Parathyroid adenoma (tissue), 2 donors: ENCODE measurements at regions not wholly inside any gene's neighbourhood (a gene's known extent, or its start where the extent isn't known, plus 50 kb on each side); places are given as distances from the start of the nearest gene placed in this dataset.
"Not testable (repeated sequence)": the region's sequence is repeated elsewhere in the genome, so short reads cannot be mapped to it uniquely, and the experiment has no call there.

Experiments used
- H2AFZ ChIP-seq: fragments of 300-600 bp; sonication (generic); one replicate; pipeline ENCODE4 v1.7.0; 2017; ENCODE audit warnings: antibody characterized with exemption, mild to moderate bottlenecking
- H3K27ac ChIP-seq: fragments of 300-600 bp; sonication (generic); one replicate; pipeline ENCODE4 v1.7.0; 2017
- H3K27me3 ChIP-seq: fragments of 300-600 bp; sonication (generic); one replicate; pipeline ENCODE4 v1.7.0; 2017; ENCODE audit warnings: low read length; ENCODE audit not compliant: control insufficient read depth, insufficient read depth
- H3K36me3 ChIP-seq: fragments of 300-600 bp; sonication (generic); one replicate; pipeline ENCODE4 v1.7.0; 2017; ENCODE audit warnings: low read length; ENCODE audit not compliant: control insufficient read depth, insufficient read depth
- H3K4me1 ChIP-seq: fragments of 300-600 bp; sonication (generic); one replicate; pipeline ENCODE4 v1.7.0; 2017; ENCODE audit warnings: control low read depth
- H3K4me2 ChIP-seq: fragments of 300-600 bp; sonication (generic); one replicate; pipeline ENCODE4 v1.7.0; 2017; ENCODE audit warnings: low read length
- H3K4me3 ChIP-seq: fragments of 300-600 bp; sonication (generic); one replicate; pipeline ENCODE4 v1.7.0; 2017; ENCODE audit warnings: low read depth, low read length
- H3K79me2 ChIP-seq: fragments of 300-600 bp; sonication (generic); one replicate; pipeline ENCODE4 v1.7.0; 2017; ENCODE audit warnings: control low read depth
- H3K9ac ChIP-seq: fragments of 300-600 bp; sonication (generic); one replicate; pipeline ENCODE4 v1.7.0; 2017; ENCODE audit warnings: mild to moderate bottlenecking
- H3K9me3 ChIP-seq: fragments of 300-600 bp; sonication (generic); one replicate; pipeline ENCODE4 v1.7.0; 2017; ENCODE audit warnings: low read length; ENCODE audit not compliant: control insufficient read depth
- TF ChIP-seq, protein P1 (sequence below): fragments of 300-600 bp; sonication (generic); IDR thresholded peaks from one replicate; pipeline ENCODE4 v1.7.0; 2017; ENCODE audit warnings: antibody characterized with exemption, mild to moderate bottlenecking
- donor health status: primary hyperparathyroidism.

DNA sequence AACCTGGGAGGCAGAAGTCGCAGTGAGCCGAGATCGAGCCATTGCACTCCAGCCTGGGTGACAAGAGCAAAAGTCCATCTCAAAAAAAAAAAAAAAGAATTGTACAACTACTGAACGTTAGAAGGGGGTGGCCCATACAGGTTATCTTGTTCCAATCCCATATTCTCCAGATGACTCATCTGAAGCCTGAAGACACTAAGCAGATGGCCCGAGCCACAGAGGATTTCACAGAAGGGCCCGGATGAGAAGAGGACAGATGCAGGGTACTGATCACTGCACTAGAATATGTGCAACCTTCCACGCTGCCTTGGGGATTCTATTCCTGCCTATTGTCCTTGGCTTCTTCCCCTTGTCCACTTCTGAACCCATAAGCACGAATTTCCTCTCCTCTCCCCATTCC lies 70.9 kb upstream of the UBASH3B start:
- H3K4me2 ChIP-seq: no peak overlapping the region
- H3K9ac ChIP-seq: no peak overlapping the region
- no peaks in the 10 kb centered on the region for H3K9me3 ChIP-seq
- H3K4me1 ChIP-seq: no peaks in the 10 kb centered on the region
- TF ChIP-seq, protein P1, sequence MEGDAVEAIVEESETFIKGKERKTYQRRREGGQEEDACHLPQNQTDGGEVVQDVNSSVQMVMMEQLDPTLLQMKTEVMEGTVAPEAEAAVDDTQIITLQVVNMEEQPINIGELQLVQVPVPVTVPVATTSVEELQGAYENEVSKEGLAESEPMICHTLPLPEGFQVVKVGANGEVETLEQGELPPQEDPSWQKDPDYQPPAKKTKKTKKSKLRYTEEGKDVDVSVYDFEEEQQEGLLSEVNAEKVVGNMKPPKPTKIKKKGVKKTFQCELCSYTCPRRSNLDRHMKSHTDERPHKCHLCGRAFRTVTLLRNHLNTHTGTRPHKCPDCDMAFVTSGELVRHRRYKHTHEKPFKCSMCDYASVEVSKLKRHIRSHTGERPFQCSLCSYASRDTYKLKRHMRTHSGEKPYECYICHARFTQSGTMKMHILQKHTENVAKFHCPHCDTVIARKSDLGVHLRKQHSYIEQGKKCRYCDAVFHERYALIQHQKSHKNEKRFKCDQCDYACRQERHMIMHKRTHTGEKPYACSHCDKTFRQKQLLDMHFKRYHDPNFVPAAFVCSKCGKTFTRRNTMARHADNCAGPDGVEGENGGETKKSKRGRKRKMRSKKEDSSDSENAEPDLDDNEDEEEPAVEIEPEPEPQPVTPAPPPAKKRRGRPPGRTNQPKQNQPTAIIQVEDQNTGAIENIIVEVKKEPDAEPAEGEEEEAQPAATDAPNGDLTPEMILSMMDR: no peak
- H3K27ac ChIP-seq: no peak overlapping the region
- H3K36me3 ChIP-seq: no peaks in the 10 kb centered on the region
- no peak overlapping the region for H2AFZ ChIP-seq
- no peaks in the 10 kb centered on the region for H3K27me3 ChIP-seq
- H3K4me3 ChIP-seq: no peak overlapping the region
- no peaks in the 10 kb centered on the region for H3K79me2 ChIP-seq

DNA sequence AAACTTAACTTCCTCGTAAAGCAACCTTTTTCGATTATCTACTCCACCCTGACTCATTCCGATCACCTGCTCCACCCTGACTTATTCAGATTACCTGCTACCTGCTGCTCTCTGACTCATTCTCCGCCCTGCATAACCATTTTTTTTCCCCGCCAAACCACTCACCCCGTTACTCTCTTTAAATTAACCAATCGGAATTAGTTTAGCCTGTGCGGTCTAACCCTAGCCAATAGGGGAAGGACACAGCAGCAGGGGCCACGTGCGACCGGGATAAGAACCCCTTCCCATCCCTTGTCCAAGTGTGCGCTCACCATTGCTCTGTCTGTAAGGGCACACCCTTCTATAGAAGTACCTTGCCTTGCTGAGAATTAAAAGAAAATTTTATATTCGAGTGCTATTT lies 75.5 kb upstream of the UBASH3B start:
- not testable (repeated sequence) for H3K27me3 ChIP-seq, H3K36me3 ChIP-seq, H3K4me2 ChIP-seq, H3K4me1 ChIP-seq, H3K4me3 ChIP-seq, H3K9ac ChIP-seq, H3K79me2 ChIP-seq, H3K27ac ChIP-seq, H2AFZ ChIP-seq, H3K9me3 ChIP-seq

DNA sequence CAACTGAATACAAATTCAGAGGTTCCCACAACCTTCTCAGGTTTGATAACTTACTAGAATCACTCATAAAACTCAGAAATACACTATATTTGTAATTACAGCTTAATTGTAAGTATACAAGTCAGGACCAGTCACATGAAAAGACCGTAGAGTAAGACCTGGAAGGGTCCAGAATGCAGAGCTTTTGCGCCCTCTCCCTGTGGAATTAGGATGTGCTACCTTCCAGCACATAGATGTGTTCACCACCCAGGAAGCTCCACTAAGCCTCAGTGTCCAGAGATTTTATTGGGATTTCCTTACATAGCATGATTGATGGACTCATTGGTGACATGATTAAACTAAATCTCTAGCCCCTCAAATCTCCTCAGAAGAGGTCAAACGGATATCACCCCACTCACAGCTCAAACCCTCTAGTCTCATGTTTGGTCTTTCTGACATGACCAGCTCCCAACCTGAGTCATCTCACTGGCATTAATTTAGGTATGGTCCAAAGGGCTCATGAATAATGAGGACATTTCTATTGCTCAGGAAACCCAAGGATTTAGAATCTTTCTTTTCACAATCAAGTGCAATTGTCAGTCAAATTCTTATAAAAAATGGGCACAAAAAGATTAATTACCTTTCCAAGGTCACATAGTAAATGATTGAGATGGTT lies 77.2 kb upstream of the UBASH3B start:
- Histone ChIP-seq H3K27ac (no peak overlapping the region), H3K4me2 (no peak overlapping the region), H3K36me3 (no peaks in the 10 kb centered on the region), H3K4me1 (no peaks in the 10 kb centered on the region), H3K9me3 (no peaks in the 10 kb centered on the region), H2AFZ (no peak overlapping the region), H3K27me3 (no peaks in the 10 kb centered on the region), H3K79me2 (no peaks in the 10 kb centered on the region), H3K4me3 (no peak overlapping the region), H3K9ac (no peak overlapping the region)
- TF ChIP-seq, protein P1: no peak

DNA sequence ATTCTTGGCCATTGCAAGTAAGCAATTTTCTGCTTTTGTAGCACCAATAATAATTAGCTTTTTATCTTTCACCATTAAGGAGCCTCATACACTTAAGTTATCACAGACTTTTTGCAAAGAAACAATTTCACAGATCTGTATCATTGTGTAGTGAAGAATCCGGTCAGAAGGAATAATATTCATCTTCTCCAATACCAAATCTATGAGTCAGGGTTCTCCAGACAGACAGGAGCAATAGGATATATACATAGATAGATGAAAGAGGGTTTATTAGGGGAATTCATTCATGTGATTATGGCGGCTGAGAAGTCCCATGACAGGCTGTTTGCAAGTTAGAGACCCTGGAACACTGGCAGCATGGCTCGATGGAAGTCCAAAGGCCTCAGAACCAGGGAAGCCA lies 82.9 kb upstream of the UBASH3B start:
- no peaks in the 10 kb centered on the region for H3K36me3 ChIP-seq
- TF ChIP-seq, protein P1: no peak
- no peaks in the 10 kb centered on the region for H3K79me2 ChIP-seq
- H3K9me3 ChIP-seq: no peaks in the 10 kb centered on the region
- H3K4me3 ChIP-seq: no peak overlapping the region
- no peaks in the 10 kb centered on the region for H3K4me1 ChIP-seq
- H3K9ac ChIP-seq: no peak overlapping the region
- H3K4me2 ChIP-seq: no peak overlapping the region
- no peaks in the 10 kb centered on the region for H3K27me3 ChIP-seq
- no peak overlapping the region for H3K27ac ChIP-seq
- no peak overlapping the region for H2AFZ ChIP-seq

DNA sequence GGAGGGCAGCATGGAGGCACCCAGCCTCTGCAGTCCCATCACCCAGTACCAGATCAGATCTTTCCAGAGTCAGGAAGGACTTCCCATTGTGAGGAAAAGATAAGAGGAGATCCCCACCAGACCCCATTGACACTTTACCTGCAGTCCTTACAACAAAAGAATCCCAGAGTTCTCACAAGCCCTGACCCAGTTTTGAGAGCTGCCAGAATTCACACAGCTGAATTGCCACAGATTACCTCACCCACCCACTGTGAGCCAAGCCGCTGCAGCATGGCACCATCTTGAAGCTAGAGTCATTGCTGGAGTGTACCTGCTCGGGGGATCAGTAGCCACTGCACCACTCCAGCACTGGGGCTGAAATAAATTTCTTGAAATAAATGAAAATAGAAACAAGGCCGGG lies 91.8 kb upstream of the UBASH3B start:
- Histone ChIP-seq H2AFZ (no peak overlapping the region), H3K4me3 (no peak overlapping the region), H3K79me2 (no peaks in the 10 kb centered on the region), H3K36me3 (no peaks in the 10 kb centered on the region), H3K4me2 (no peak overlapping the region), H3K4me1 (peaks cover 3% of the 10 kb centered on the region), H3K27me3 (no peaks in the 10 kb centered on the region), H3K9ac (no peak overlapping the region), H3K9me3 (no peaks in the 10 kb centered on the region), H3K27ac (no peak overlapping the region)
- TF ChIP-seq, protein P1: no peak
